ENCODE measurements at regions not wholly inside any gene's neighbourhood (a gene's known extent, or its start where the extent isn't known, plus 50 kb on each side); places are given as distances from the start of the nearest gene placed in this dataset.
A peak's percentile ranks its signal among the peaks of the same experiment; 100 is the strongest.
"Not testable (repeated sequence)": the region's sequence is repeated elsewhere in the genome, so short reads cannot be mapped to it uniquely, and the experiment has no call there.

GRCh38 chr13:89076622-89077021, 1405.5 kb downstream of the SLITRK5 start:
- DNase-seq: no peak

DNA sequence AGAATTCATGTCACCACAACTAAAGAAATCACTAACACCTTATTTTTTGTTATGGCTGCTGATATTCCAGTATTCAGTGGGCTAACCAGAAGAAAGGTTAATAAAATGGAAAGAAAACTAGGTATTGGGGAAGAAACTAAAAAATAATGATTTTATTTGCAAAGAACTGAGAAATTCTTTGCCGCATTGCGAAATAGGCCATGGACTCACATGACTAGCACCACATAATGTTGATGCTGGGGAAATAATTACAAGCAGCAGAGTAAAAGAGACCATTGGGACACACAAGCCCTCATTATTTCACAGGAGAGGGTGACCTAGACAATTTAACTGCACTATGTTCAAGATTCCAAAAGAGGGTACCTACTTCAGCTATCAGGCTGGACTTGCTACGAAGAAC, 1411.5 kb downstream of the SLITRK5 start:
- no peak for DNase-seq

DNA sequence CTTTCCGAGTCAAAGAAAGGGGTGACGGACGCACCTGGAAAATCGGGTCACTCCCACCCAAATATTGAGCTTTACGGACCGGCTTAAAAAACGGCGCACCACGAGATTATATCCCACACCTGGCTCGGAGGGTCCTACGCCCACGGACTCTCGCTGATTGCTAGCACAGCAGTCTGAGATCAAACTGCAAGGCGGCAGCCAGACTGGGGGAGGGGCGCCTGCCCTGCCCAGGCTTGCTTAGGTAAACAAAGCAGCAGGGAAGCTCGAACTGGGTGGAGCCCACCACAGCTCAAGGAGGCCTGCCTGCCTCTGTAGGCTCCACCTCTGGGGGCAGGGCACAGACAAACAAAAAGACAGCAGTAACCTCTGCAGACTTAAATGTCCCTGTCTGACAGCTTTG, 1416.9 kb downstream of the SLITRK5 start:
- DNase-seq: not testable (repeated sequence)

DNA sequence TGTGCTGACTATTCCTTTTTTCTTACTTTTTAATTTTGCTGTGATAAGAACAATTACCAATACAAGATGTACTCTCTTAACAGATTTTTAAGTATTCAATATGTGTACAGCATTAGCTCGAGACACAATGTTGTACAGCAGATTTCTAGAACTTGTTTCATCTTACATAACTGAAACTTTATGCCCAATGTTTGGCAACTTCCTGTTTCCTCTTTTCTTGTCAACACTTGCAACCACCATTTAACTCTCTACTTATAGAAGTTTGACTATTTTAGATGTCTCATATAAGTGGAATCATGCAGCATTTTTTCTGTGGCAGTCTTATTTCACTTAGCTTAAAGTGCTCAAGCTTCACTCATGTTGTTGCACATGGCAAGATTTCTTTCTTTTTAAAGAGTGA, 1426.8 kb downstream of the SLITRK5 start:
- DNase-seq: no peak

DNA sequence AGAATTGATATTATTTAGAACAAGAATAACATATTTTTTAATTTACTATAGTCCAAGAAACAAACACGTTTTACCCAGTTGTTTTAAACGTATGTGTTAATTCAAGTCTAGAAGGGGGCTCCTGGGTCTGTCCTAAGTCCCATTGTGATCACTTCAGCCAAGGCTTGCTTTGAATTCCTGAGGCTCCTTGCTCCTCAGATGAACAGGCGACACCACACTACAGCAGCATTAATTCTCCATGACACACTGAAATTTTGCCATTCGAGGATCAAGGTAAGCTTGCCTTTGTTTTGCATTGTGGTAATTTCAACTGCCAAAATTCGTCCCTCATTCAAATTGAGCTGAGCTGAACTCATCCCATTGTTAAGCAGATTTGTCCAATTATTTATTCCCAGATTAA, 1442.6 kb downstream of the SLITRK5 start:
- no peak for DNase-seq

DNA sequence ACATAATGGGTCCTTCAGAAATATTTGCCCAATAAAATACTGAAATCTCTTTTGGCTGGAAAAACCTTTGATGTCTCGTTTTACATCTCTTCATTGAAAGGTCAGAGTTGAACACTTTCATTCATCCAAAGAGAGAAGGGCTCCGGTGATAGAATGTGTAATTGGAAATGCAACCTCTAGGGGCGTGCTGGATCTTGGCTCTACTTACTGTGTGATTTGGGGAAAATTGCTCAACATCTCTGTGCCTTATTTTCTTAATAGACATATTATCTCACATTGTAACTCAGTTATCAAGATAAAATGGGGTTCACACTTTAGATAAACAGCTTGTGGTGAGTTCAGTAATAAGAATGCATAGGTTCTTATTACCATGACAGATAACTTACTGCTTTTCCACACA, 1444.1 kb downstream of the SLITRK5 start:
- DNase-seq: no peak

DNA sequence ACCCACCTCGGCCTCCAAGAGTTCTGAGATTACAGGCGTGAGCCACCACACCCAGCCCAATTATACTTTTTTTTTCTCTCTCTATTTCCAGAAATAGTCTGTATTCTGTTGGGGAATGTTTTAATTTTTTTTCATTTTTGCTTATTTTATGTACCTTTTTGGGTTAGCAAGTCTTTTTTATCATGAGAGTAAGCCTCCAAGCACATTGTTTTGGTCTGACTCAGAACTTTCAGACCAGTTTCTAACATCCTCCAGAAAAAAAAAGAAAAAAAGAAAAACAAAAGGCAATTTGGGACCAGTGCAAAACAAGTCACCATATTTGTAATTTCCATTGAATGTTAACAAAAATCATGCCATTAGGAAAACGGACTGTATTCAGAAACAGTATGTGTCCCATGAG, 1465.5 kb downstream of the SLITRK5 start:
- no peak for DNase-seq

- no peak for DNase-seq
Measured at GRCh38 chr13:89150362-89150761, 1479.2 kb downstream of the SLITRK5 start.

DNA sequence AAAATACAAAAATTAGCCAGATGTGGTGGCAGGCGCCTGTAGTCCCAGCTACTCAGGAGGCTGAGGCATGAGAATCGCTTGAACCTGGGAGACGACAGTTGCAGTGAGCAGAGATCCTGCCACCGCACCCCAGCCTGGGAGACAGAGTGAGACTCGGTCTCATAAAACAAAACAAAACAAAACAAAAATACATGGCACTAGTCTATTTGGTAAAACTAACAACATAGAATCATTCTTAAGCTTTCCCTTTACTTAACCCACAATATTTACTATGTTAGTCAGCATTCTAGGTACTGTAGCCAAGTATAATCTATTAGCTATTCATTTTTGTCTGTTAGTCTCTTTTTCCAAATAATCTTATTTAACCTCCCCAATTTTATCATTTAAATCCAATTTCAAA, 1482.8 kb downstream of the SLITRK5 start:
- DNase-seq: no peak

- DNase-seq: no peak
Measured at GRCh38 chr13:89163096-89163495, 1491.9 kb downstream of the SLITRK5 start.

- no peak for DNase-seq
Measured at GRCh38 chr13:89165685-89166084, 1494.5 kb downstream of the SLITRK5 start.

- no peak for DNase-seq
Measured at GRCh38 chr13:89169951-89170350, 1498.8 kb downstream of the SLITRK5 start.

- no peak for DNase-seq
Measured at GRCh38 chr13:89181041-89181440, 1509.9 kb downstream of the SLITRK5 start.

DNA sequence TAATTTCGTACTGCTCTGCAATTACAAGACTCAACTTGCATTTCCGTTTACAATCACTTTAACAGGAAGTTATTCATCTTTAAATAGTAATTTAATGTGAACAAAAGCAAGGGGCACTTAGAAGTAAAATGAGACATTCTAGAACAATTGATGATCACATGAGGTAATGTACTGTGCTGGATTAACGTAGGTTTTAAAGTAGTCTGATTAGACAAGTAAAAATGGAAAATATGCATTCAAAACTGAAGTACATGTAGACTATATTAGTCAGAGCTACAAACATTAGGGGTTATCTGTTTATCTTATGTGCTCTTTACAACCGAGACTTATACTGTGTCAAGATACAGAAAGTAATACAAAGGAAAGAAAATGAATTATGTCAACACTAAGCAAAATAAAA, 1528.0 kb downstream of the SLITRK5 start:
- peak; percentile 56 for DNase-seq

DNA sequence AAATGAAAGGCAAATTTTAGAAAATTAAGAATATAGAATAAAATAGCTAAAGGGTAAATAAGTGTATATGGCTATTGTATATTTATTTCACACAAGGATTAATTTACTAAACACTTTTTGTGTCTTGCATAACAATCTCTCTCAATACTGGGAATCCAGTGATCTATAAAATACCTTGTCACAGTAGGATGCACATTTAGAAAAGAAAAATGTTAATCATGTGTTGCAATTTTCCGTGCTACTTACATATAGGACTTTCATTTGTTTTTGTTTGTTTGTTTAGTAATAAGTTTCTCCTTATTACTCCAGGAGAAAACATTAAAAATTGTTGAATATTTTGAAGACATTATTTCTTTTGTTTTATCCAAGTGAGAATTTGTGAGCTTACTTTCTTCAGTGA, 1533.3 kb downstream of the SLITRK5 start:
- DNase-seq: no peak

DNA sequence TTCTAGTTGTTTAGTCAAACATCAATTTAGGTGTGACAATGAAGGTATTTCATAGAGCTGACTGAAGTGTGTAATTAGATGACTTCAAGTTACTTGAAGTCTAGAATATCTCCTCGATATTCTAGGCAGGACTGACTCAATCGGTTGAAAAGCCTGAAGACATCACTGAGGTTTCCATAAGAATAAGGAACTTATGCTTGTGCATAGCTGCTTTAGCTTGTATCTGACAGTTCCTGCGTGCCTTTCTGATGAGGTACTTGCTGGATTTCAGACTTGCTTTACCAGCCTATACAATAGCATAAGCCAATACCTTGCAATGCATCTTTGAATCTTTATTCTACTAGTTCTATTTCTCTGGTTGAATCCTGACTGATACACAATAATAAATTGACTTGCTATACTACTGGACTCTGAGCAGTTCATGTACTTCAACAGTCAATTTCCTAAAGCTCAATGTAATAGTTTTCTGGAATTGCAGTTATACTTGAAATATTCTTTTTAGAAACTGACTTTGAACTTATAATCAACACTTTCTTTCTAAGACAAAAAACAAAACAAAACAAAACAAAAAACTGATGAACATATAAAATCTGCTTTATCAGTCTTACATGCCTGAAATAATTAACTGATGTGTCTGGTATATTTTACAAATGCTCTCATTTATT, 1534.8 kb downstream of the SLITRK5 start:
- DNase-seq: no peak

DNA sequence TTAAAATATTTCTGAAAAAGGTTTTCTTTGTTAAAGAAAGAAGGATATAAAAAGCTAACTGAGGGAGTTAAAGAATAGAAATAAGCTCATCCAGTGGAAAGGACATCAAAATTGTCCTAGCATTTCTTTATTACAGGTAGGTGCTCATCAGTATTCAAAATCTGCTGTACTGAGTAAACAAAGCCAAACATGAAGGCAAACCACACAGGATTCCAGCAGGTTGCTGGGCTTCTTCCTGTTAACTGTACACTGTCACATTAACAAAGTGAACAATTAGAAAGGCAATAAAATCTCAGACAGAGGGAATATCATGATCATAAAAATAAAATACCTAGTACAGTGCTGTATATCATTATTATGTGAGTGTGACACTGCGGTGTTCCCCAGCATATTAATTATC, 1541.0 kb downstream of the SLITRK5 start:
- peak; percentile 66 for DNase-seq

DNA sequence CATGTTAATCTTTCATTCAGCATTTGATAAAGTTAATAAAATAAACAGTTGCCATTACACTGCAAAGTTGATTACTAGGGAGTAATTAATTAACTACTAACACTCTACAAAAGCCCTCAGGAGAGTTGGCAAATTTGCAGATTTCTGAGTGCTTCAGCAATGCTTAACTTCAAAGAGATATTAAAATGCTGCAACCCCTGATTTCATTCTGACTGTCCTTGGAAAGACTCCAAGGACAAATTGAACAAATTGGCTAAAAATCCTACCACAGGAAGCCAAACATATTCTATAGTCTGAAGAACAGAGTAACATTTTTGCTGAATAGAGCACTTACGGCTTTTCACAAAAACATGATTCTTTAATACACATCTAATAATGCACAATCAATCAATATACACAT, 1543.0 kb downstream of the SLITRK5 start:
- DNase-seq: no peak

GRCh38 chr13:89215319-89215718, 1544.1 kb downstream of the SLITRK5 start:
- DNase-seq: not testable (repeated sequence)

DNA sequence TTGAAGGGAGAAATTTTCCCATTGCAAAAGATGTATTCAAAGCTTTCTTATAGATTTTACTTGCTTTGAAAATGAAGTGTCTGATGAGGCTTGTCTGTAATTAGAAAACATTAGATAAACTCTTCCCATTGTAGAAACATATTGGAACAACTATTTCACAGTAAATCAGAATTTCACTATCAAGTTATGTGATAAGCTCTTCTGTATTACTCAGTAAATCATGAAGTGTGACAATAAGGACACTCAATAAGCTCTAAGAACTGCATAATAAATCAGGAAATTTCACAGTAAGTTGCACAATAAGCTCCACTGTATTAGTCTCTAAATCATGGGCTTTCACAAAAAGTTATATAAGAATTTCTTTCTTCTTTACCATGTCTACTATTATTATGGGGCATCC, 1546.6 kb downstream of the SLITRK5 start:
- no peak for DNase-seq

DNA sequence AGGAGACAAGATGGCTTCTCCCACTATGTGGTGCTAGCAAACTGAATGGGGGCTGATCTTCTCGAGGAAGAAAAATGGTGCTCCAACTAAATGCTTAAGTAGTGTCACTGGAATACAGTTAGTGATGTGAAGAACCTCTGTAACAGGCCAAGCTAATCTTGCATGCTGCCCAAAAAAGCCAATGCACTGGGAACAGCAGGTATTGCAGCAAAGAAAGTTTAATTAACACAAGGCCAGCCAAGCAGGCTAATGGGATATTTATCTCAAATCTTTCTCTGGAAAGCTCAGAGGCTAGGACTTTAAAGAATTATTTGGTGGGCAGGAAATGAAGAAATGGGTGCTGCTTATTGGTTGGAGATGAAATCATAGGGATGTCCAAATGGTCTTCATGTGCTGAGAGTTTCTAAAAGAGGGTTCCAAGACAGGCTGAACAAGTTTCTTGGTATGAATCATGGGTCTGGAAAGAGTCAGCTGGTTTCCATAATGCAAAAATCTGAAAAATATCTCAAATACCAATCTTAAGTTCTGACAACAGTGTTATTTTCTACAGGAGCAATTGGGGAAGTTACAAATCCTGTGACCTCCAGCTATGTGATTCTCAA, 1550.5 kb downstream of the SLITRK5 start:
- no peak for DNase-seq

GRCh38 chr13:89227356-89227755, 1556.2 kb downstream of the SLITRK5 start:
- DNase-seq: no peak

- DNase-seq: no peak
Measured at GRCh38 chr13:89238496-89238895, 1567.3 kb downstream of the SLITRK5 start.

DNA sequence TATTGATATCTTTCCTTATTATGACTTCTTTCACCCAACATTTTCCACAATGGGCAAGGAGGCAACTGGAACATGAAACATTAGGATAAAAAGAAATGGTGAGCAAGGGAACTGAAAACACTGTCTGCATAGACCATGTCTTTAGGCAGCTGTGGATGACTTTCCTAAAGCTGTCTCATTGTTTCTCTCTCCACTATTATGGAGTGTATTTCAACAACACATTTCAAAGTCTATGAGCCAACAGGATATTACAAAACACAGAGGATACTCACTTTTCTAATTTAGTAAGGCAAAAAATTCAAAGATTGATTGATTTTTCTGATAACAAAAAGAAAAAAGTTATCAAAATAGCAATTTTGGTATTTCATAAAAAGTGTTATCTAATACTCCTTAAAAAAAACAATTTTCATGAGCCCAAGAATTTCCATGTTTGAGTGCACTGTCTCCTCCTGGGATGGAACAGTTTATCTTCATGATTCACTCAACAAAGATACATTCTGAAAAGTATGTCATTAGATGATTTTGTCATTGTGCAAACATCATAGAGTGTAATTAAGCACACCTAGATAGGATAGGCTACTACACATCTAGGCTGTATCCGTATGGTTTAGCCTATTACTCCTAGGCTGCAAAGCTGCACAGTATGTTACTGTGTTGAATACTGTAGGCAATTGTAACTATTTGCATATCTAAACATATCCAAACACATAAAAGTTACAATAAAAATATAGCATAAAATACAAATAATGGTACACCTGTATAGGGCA, 1568.4 kb downstream of the SLITRK5 start:
- DNase-seq: no peak

All from DMS153 (cell line).